GM12892 (cell line): ENCODE measurements at regions not wholly inside any gene's neighbourhood (a gene's known extent, or its start where the extent isn't known, plus 50 kb on each side); places are given as distances from the start of the nearest gene placed in this dataset.

Experiments
- POLR2A ChIP-seq: IDR thresholded peaks from 2 replicates; pipeline ENCODE4 v1.6.1; 2011; ENCODE audit warnings: low read depth, low read length, control low read depth
- POLR2AphosphoS5 ChIP-seq: IDR thresholded peaks from 2 replicates; pipeline ENCODE4 v1.6.1; 2011; ENCODE audit warnings: low read depth, low read length, control low read depth
- TAF1 ChIP-seq: IDR thresholded peaks from 2 replicates; pipeline ENCODE4 v1.6.1; 2011; ENCODE audit warnings: low read depth, mild to moderate bottlenecking, control low read depth, low read length, borderline replicate concordance

- no peak for TF ChIP-seq POLR2A
- TF ChIP-seq POLR2AphosphoS5: no peak
- TF ChIP-seq TAF1: no peak
Measured at GRCh38 chr1:163006051-163006834, 62.9 kb upstream of the RGS4 start.
